Neural progenitor cell (in vitro differentiated cells): ENCODE measurements at regions not wholly inside any gene's neighbourhood (a gene's known extent, or its start where the extent isn't known, plus 50 kb on each side); places are given as distances from the start of the nearest gene placed in this dataset.
A peak's percentile ranks its signal among the peaks of the same experiment; 100 is the strongest.
"Not testable (repeated sequence)": the region's sequence is repeated elsewhere in the genome, so short reads cannot be mapped to it uniquely, and the experiment has no call there.

ENCODE experiments used
- DNase-seq: peaks from one replicate; pipeline ENCODE4 v3.0.0-alpha.2; 2016; ENCODE audit warnings: low spot score
- H2AFZ ChIP-seq: fragments of 200-600 bp; sonication (generic); replicated peaks from 2 replicates; pipeline ENCODE4 v1.6.1; 2016; ENCODE audit warnings: antibody characterized with exemption
- H3F3A ChIP-seq: fragments of 200-600 bp; sonication (generic); 2 replicates; pipeline ENCODE4 v1.6.1; 2016; ENCODE audit warnings: antibody characterized with exemption, low read depth
- H3K27ac ChIP-seq: fragments of 200-600 bp; sonication (generic); 2 replicates; pipeline ENCODE4 v1.5.1; 2016; ENCODE audit warnings: mild to moderate bottlenecking
- H3K27me3 ChIP-seq: fragments of 200-600 bp; sonication (generic); 2 replicates; pipeline ENCODE4 v1.6.1; 2016; ENCODE audit warnings: mild to moderate bottlenecking, moderate library complexity
- H3K36me3 ChIP-seq: fragments of 200-600 bp; sonication (generic); 2 replicates; pipeline ENCODE4 v1.5.1; 2016
- H3K4me1 ChIP-seq: fragments of 200-600 bp; sonication (generic); 2 replicates; pipeline ENCODE4 v1.6.1; 2016; ENCODE audit warnings: mixed run types
- H3K4me2 ChIP-seq: fragments of 200-600 bp; sonication (generic); 2 replicates; pipeline ENCODE4 v1.6.1; 2016
- H3K4me3 ChIP-seq: fragments of 200-600 bp; sonication (generic); 2 replicates; pipeline ENCODE4 v1.5.1; 2016
- H3K79me2 ChIP-seq: fragments of 200-600 bp; sonication (generic); 2 replicates; pipeline ENCODE4 v1.6.1; 2016; ENCODE audit warnings: low read depth
- H3K9ac ChIP-seq: fragments of 200-600 bp; sonication (generic); 2 replicates; pipeline ENCODE4 v1.6.1; 2016
- H3K9me3 ChIP-seq: fragments of 200-600 bp; sonication (generic); 2 replicates; pipeline ENCODE4 v1.5.1; 2016; ENCODE audit warnings: low read depth
- H4K20me1 ChIP-seq: fragments of 200-600 bp; sonication (generic); 2 replicates; pipeline ENCODE4 v1.6.1; 2016; ENCODE audit warnings: low read depth
- H3K27ac Mint-ChIP-seq: 3 replicates; pipeline ENCODE4 v1.8.0; 2021; ENCODE audit warnings: mixed read lengths
- H3K27me3 Mint-ChIP-seq: 2 replicates; pipeline ENCODE4 v1.8.0; 2022; ENCODE audit warnings: low read depth, mild to moderate bottlenecking, inconsistent platforms, moderate library complexity, mixed read lengths; ENCODE audit not compliant: insufficient read depth
- H3K36me3 Mint-ChIP-seq: 3 replicates; pipeline ENCODE4 v1.8.0; 2021; ENCODE audit warnings: mixed read lengths
- H3K4me1 Mint-ChIP-seq: 3 replicates; pipeline ENCODE4 v1.8.0; 2021; ENCODE audit warnings: mixed read lengths
- H3K4me3 Mint-ChIP-seq: 3 replicates; pipeline ENCODE4 v1.8.0; 2021; ENCODE audit warnings: mild to moderate bottlenecking, moderate library complexity, mixed read lengths
- H3K9me3 Mint-ChIP-seq: 3 replicates; pipeline ENCODE4 v1.8.0; 2020; ENCODE audit warnings: mixed read lengths
- EZH2 ChIP-seq: fragments of 200-600 bp; sonication (generic); IDR thresholded peaks from 2 replicates; pipeline ENCODE4 v1.6.1; 2017; ENCODE audit warnings: antibody characterized with exemption, mild to moderate bottlenecking, moderate library complexity
- EZH2phosphoT487 ChIP-seq: fragments of 200-600 bp; sonication (generic); IDR thresholded peaks from 2 replicates; pipeline ENCODE4 v1.6.1; 2017; ENCODE audit warnings: antibody characterized with exemption
- TF ChIP-seq, protein P1 (sequence below): fragments of 200-600 bp; sonication (generic); IDR thresholded peaks from 2 replicates; pipeline ENCODE4 v1.5.1; 2017; ENCODE audit warnings: antibody characterized with exemption, mild to moderate bottlenecking

GRCh38 chr17:71809537-71809936, 311.3 kb upstream of the SOX9 start:
- no peak for DNase-seq
- no peaks in the 10 kb centered on the region for H3K27me3 ChIP-seq
- no peak overlapping the region for H3K27ac ChIP-seq
- Mint-ChIP-seq H3K4me1 (no peaks in the 10 kb centered on the region), H3K9me3 (peaks cover 14% of the 10 kb centered on the region), H3K27me3 (no peaks in the 10 kb centered on the region), H3K27ac (no peak overlapping the region), H3K4me3 (no peak overlapping the region), H3K36me3 (peaks cover 3% of the 10 kb centered on the region)
- H3K4me2 ChIP-seq = no peak overlapping the region
- no peak for TF ChIP-seq EZH2phosphoT487
- no peak for TF ChIP-seq EZH2
- TF ChIP-seq, protein P1, sequence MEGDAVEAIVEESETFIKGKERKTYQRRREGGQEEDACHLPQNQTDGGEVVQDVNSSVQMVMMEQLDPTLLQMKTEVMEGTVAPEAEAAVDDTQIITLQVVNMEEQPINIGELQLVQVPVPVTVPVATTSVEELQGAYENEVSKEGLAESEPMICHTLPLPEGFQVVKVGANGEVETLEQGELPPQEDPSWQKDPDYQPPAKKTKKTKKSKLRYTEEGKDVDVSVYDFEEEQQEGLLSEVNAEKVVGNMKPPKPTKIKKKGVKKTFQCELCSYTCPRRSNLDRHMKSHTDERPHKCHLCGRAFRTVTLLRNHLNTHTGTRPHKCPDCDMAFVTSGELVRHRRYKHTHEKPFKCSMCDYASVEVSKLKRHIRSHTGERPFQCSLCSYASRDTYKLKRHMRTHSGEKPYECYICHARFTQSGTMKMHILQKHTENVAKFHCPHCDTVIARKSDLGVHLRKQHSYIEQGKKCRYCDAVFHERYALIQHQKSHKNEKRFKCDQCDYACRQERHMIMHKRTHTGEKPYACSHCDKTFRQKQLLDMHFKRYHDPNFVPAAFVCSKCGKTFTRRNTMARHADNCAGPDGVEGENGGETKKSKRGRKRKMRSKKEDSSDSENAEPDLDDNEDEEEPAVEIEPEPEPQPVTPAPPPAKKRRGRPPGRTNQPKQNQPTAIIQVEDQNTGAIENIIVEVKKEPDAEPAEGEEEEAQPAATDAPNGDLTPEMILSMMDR = no peak
- no peak overlapping the region for H2AFZ ChIP-seq
- H3K9ac ChIP-seq = no peak overlapping the region
- H3K36me3 ChIP-seq = no peaks in the 10 kb centered on the region
- H3K79me2 ChIP-seq = no peaks in the 10 kb centered on the region
- H3F3A ChIP-seq = no peaks in the 10 kb centered on the region
- no peaks in the 10 kb centered on the region for H3K4me1 ChIP-seq
- H3K4me3 ChIP-seq = no peak overlapping the region
- H3K9me3 ChIP-seq = no peaks in the 10 kb centered on the region
- no peaks in the 10 kb centered on the region for H4K20me1 ChIP-seq

- not testable (repeated sequence) for H3K79me2 ChIP-seq, H3K4me3 ChIP-seq, H3K27me3 ChIP-seq, H3K36me3 Mint-ChIP-seq, H2AFZ ChIP-seq, H3K4me1 ChIP-seq, H4K20me1 ChIP-seq, H3K27me3 Mint-ChIP-seq, H3F3A ChIP-seq, H3K27ac Mint-ChIP-seq, H3K9me3 ChIP-seq, H3K36me3 ChIP-seq, DNase-seq, H3K27ac ChIP-seq, H3K4me2 ChIP-seq, H3K9ac ChIP-seq, H3K4me3 Mint-ChIP-seq, H3K4me1 Mint-ChIP-seq
- peaks cover 11% of the 10 kb centered on the region for H3K9me3 Mint-ChIP-seq
Observed at GRCh38 chr17:71813861-71814260, 307.0 kb upstream of the SOX9 start.

DNA sequence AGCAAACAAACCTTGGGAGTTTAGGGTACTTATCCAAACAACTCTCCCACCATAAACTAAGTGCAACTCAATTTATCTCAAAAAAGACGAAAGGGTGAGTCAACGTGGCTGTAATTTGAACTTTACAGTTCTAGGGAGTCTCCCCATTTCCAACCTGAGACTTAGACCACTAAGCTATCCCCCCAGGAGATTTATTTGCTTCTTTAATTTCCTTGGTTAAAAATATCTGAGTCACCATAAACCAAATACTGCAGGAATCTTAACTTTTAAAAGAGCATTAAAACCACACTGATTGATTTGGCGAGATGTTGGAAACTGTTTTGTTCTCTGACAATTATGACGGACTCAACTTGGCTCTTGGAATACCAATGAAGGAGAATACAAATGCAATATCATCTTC, 299.3 kb upstream of the SOX9 start:
- Histone ChIP-seq H3K36me3 (no peaks in the 10 kb centered on the region), H3K4me1 (peaks cover 29% of the 10 kb centered on the region), H4K20me1 (no peaks in the 10 kb centered on the region), H3K4me2 (no peak overlapping the region), H2AFZ (no peak overlapping the region), H3K27ac (no peak overlapping the region), H3K9me3 (no peaks in the 10 kb centered on the region), H3K27me3 (no peaks in the 10 kb centered on the region), H3K9ac (no peak overlapping the region), H3K79me2 (no peaks in the 10 kb centered on the region), H3K4me3 (no peak overlapping the region), H3F3A (peaks cover 3% of the 10 kb centered on the region)
- H3K4me1 Mint-ChIP-seq = peaks cover 24% of the 10 kb centered on the region
- TF ChIP-seq EZH2phosphoT487 = no peak
- TF ChIP-seq EZH2 = no peak
- TF ChIP-seq, protein P1 = no peak
- DNase-seq = no peak
- H3K27me3 Mint-ChIP-seq = peaks cover 5% of the 10 kb centered on the region
- H3K27ac Mint-ChIP-seq = no peak overlapping the region
- H3K4me3 Mint-ChIP-seq = no peak overlapping the region
- peaks cover 5% of the 10 kb centered on the region for H3K9me3 Mint-ChIP-seq
- no peaks in the 10 kb centered on the region for H3K36me3 Mint-ChIP-seq

DNA sequence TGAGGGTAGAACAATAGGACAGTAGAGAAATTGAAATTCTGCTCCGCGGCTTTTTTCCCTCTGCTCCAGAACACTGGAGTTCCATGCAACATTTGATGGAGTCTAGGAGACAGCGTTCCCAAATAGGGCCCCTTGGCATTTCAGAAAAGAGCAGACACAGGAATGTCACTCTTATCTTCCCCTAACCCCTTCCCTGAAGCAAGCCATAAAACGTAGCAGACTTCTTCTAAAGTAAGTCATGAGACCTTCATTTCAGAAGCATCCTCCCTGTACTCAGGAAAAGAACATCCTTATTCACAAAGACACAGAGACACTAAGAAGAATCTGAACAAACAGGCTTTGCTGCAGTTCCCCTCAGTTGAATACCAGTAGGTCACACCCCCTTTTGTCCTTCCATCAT, 296.1 kb upstream of the SOX9 start:
- Histone ChIP-seq H4K20me1 (no peaks in the 10 kb centered on the region), H3K4me1 (peaks cover 56% of the 10 kb centered on the region), H3K9me3 (no peaks in the 10 kb centered on the region), H3K27ac (no peak overlapping the region), H3K79me2 (no peaks in the 10 kb centered on the region), H2AFZ (no peak overlapping the region), H3F3A (peaks cover 32% of the 10 kb centered on the region), H3K4me3 (no peak overlapping the region), H3K36me3 (no peaks in the 10 kb centered on the region), H3K27me3 (no peaks in the 10 kb centered on the region), H3K4me2 (peak overlapping the region; percentile 29), H3K9ac (no peak overlapping the region)
- Mint-ChIP-seq H3K4me3 (no peak overlapping the region), H3K9me3 (peaks cover 2% of the 10 kb centered on the region), H3K27me3 (no peaks in the 10 kb centered on the region), H3K36me3 (no peaks in the 10 kb centered on the region), H3K27ac (peak overlapping the region; percentile 27), H3K4me1 (peaks cover 55% of the 10 kb centered on the region)
- no peak for DNase-seq
- TF ChIP-seq, protein P1 = no peak
- TF ChIP-seq EZH2 (no peak), EZH2phosphoT487 (no peak)
